HG03469 (cell line): ENCODE measurements at regions not wholly inside any gene's neighbourhood (a gene's known extent, or its start where the extent isn't known, plus 50 kb on each side); places are given as distances from the start of the nearest gene placed in this dataset.

Experiments
- ATAC-seq: cut with Tn5 transposase; IDR thresholded peaks from one replicate; pipeline ENCODE4 v1.9.1; 2021; ENCODE audit warnings: mild to moderate bottlenecking, moderate library complexity, moderate number of reproducible peaks; ENCODE audit not compliant: unreplicated experiment

DNA sequence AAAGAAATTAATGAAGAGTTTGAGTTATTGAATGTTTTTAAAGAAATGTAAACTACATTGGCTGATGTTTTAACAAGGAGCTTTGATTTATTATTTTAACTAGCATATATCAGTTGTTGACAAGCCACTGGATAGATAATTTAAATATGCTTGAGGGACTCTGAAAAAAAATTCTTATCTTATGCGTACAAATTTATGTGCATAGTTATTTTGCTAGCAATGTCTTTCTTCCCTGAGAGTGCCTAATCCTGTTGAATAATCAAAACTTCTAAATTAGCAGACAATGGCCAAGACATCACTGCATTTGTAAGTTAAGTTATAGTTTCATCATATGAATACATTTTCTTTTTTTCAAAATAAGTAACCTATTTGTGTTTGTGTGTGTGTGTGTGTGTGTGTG, 342.3 kb downstream of the MED10 start:
- no peak for ATAC-seq

DNA sequence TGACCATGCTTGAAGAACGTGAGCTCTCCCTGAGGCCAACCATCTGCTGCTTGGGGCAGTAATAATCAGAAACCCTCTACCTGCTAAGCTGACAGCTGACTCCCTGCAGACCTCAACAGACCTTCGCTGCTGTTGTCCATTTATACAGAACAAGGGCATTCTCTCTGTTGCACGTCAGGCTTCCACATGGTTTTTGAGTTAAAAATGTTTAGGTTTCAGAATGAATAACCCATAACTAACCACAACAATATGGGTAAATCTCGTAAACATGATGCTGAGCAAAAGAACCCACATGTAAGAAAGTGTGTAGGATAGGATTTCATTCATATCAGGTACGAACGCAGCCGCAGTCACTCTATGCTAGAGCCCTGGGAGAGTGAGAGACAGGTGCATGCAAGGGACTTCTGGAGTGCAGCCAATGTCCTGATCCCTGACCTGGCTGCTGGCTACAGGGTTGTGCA, 348.5 kb downstream of the MED10 start:
- no peak for ATAC-seq

DNA sequence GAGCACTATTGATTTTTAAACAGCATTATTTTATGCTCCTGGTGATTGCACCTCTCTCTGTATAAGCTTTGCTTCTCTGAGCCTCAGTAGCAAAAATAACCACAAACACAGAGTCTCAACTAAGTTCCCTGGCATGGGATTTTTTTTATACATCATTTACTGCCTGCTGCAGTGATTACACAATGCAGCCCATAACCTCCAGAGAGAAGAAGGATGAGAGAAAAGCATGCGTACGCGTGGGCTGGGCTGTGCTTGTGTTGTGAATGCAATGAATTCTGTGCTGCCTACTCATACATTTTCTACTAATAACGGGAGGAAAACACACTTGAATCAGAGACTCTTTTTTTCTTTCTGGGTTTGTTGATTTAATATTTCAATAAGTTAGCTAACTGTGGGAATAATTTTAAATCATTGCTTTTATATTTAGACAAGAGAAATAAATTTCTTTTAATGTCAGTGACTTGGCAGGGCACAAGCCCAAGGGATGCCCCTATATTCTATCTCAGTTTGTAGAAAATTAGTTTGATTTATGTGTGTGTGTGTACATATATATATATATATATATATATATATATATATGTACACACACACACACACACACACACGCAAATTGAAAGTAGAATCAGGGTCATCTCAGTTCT, 351.5 kb downstream of the MED10 start:
- ATAC-seq = no peak

DNA sequence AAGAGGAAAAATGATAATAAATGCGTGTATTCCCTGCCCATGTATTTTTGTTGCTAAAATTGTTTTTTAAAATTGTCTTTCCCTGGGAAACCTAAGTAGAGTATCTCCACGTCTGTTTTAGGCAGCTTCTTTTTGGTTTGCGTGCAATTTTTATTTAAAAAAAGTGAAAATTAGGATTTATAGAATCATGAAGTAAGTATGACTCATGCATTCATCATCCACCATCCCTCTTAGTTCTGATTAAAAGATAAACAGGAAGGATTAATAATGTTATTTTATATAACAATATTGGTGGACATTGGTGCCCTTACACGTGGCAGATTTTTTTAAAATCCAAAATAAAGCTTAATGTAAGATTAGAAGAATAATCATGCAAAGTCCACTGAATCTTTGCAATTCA, 358.7 kb downstream of the MED10 start:
- no peak for ATAC-seq

DNA sequence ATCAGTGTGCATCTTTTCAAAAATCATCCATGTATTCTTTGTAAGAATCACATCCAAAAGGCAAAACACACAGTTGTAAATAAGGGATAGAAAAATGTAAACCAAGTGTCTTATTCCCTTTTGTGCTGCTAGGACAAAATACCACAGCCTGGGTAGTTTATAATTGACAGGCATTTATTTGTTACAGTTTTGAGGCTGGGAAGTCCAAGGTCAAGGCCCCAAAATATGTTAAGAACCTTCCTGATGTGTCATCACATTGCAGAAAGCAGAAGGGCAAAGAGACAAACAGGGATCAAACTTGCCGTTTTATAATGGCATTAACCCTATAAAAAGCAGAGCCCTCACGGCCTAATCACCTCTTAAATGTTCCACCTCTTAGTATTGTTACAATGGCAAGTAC, 364.8 kb downstream of the MED10 start:
- ATAC-seq = no peak

DNA sequence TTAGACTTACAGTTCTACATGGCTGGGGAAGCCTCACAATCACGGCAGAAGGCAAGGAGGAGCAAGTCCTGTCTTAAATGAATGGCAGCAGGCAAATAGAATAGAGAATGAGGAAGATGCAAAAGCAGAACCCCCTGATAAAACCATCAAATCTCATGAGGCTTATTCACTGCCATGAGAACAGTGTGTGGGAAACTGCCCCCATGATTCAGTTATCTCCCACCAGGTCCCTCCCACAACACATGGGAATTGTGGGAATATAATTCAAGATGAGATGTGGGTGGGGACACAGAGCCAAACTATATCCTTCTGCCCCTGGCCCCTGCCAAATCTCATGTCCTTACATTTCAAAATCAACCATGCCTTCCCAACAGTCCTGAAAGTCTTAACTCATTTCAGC, 367.1 kb downstream of the MED10 start:
- no peak for ATAC-seq

DNA sequence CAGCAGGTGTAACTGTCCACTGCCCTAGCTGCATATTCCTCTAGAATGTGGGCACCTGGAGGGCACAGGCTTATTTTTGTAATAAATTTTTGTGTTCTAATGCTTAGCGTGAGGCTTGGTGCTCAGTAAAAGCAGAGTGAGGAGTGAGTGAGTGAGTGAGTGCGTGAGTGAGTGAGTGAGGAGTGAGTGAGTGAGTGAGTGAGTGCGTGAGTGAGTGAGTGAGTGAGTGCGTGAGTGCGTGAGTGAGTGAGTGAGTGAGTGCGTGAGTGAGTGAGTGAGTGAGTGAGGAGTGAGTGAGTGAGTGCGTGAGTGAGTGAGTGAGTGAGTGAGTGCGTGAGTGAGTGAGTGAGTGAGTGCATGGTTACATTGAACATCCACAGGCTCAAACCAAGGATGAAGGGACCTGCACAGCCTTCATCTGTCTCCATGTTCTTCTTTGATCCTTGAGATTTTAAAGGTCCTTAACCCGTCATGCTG, 371.5 kb downstream of the MED10 start:
- no peak for ATAC-seq

DNA sequence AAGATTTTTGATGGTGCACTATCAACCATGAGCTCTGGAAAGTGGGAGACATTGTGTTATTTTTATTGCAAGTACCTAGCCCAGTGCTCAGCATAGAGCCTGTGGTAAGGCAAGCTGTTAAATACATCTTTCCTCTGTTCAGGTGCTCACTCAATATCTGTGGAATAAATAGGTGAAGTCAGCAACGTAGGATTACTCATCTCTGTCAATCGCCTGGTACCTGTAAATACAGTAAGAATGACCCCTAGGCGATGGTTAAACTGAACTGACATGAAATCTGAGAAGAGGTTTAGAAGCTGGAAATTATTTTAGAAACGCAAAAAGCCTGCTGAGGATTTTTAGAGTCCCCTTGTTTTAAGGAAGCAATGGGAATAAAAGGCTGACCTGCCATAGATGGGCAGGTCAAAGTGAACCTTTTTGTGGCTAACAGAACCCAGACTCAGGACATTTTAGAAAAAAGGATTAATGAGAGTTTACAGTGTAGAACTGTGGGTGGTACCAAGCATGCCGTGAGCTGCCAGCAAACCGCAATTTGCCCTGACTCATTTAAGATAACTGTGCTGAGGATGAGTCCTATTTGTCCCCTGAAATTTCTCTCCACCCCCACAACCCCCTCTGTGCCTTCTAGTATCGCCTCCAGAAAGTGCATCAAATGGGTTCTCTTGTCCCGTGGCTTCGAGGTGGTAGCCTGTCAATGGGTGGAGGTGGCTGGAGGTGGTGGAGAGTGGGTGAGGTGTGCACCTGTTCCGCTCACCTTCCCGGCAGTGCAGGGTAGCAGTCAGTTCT, 375.1 kb downstream of the MED10 start:
- no peak for ATAC-seq

DNA sequence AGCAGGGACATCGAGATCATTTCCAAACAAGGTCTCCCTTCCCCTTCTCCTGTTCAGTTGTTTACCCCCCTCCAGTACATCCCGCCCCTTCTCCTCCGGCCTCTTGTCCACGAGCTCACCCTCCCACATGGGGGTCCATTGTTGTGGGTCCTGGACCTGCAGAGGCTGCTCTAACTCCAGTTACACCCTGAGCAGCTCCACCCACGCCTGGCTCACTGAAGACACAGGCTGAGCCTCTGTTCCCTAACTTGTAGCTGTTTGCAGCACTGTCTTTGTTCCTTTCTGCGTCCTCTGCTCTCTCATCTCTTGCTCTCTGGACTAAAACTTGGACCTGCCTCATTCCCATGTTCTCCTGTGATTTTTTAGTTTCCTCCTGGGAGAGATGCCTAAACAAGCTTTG, 377.5 kb downstream of the MED10 start:
- no peak for ATAC-seq

DNA sequence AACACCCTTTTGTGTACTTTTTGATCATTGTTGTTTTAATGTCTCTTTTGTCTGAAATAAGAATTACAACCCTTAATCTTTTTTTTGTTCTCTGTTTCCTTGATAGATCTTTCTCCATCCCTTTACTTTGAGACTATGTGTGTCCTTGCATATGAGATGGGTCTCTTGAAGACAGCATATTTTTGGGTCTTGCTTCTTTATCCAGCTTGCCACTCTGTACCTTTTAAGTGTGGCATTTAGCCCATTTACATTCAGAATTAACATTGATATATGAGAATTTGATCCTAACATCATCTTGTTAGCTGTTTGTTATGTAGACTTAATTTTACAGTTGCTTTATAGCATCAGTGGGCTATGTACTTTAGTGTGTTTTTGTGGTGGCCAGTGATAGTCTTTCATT, 382.5 kb downstream of the MED10 start:
- ATAC-seq = no peak

DNA sequence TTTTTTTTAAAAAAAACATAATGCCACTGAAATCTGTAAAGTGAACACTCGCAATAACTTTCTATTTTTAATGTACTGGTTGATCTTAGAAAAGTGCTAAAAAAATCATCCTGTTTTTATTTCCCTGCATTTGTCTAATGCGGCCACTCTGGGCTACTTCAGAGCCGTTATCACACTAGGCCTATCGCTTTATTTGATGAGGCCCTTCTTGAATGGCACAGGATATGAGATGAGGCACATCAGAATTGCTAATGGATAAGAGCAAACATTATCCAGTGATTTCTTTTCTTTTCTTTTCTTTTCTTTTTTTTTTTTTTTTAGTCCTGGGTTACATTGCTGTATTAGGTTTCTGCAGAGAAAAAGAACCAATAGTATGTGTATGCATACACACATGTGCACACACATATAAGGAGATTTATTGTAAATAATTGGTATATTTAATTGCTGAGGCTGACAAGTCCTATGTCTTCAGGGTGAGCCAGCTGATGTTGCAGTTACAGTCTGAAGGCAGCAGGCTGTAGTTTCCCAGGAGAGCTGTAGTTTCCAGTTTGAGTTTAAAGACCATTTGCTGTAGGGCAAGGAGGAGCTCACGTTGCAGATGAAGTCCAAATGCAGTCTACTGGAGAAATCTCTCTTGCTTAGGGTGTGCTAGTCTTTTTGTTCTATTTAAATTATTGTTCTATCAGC, 391.7 kb downstream of the MED10 start:
- no peak for ATAC-seq

DNA sequence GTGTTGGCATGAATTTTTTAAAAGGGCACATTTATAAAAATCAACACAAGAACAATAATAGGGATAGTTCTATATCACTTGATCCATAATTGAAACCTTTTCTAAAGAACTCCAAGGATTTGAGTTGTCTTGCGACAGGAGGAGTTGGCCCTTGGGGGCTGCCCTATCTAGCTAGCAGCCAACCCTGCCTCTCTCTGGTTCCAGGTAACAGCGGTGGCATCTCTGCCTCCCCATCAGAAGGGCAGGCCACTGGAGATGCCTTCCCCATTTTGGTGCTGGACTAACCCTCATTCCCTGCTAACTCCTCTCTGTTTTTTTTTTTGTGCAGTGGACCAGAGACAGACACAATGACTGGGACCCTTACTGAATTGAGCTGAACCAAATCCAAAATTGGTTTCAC, 393.0 kb downstream of the MED10 start:
- ATAC-seq = no peak

DNA sequence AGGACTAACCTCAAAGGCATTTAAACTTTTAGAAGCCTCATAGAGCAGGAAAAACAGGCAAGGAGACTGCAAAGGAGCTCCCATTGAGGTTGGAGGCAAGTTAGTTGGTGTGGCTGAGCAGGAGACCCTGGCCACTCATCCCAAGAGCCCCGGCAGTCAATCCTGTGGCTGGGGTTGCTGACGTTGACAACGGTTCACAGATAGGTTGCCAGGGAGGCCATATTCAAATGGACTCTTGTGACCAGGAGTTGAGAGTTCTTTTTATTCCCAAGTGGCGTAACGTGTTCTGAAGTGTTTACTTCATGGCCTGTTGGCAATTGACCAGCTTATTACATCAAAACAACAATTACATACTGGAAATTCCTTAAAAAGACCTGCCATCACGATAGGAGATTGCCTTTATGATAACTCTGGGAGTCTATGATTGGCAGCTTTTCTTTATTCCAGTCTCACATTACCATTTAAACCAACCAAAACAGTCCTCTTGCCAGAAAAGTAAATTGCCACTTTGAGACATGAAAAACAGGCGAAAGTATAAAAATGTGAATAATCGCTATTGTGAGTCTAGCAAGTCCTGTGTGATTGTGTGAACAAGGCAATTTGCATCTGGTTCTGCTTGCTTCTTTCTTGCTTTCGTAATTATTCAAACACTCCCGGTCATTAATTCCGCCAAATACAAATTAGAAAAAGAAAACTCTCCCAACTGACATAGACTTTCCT, 394.9 kb downstream of the MED10 start:
- no peak for ATAC-seq

DNA sequence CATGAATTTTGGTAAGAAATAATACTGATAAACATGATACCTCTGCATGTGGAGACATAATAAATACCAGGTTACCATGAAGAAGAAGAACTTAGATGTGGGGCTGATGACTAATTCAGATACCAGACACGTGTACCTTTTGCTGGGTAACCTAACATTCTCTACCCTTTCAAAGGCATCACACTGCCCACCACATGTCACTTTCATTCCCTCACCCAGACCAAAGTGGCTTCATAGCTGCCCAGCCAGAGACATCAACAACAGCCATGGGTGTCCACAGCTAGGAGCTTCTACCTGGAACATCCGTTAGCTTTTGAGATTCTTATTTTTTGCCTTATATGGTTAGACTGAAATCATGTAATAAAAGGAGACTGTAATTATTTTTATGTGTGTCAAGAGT, 396.8 kb downstream of the MED10 start:
- no peak for ATAC-seq

DNA sequence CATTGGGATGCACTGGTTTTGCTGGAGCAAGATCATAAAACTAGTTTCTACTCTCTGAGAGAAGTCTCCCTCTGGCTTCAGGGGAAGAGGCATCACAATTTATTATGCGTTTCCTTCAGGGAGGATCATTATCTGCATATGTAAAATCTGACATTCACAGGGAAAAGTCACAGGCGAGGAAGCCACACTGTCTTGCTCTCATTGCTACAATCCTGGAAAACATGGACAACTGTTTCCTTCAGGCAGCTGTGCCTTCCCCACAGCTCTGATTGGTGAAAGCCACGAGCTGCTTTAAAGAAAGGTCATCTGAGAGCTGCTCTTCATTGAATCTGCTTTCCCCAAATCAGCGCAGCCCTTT, 397.8 kb downstream of the MED10 start:
- no peak for ATAC-seq

DNA sequence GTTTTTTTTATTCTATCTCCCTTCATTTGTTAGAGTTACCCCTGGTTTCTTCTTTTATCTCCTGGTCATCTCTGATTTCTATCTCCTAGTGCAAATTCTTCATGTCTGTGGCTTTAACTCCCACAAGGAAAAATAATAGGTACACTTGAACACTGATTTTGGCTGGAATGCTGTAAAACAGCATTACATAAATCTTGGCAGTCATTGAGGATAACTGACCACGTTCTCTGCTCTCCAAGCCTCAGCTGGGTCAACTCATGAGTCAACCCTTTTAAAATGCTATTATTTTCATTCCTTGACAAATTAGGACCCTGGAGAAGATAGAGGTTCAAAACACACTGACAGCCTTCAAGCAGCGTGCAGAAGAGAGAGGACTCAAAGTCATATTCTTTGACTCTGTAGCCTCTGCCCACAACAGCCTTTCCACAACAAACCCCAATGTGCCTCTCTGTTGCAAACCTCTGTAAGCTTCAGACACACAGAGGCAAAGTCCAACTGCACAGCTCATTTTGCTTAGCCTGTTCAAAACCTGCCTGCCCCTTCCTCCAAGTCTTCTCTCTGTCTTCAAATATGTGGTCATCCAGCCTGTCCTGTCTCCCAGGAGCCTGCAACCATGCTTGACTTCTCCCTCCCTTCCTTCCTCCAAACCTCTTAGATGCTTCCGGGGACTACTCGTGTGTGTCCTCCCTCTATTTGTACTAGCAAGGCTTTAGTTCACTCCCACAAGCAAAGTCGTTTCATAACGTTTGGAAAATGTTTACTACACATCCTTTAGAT, 398.4 kb downstream of the MED10 start:
- no peak for ATAC-seq

DNA sequence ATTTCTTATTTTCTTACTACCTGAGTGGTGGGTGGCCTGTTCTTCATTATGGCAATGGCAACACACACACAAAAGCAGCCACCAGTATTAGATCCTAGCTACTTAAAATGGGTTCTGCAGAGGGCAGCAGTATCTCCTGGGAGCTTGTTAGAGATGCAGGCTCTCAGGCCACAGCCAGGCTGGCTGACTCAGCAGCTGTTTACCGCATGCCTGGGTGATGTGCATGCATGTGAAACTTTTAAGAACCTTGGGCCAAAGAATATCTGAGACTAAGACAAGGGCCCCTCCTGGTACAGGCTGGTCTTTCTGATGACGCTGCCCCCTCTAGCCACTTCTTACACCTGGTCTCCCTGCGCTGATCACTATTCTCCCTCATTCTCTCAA, 399.0 kb downstream of the MED10 start:
- no peak for ATAC-seq

DNA sequence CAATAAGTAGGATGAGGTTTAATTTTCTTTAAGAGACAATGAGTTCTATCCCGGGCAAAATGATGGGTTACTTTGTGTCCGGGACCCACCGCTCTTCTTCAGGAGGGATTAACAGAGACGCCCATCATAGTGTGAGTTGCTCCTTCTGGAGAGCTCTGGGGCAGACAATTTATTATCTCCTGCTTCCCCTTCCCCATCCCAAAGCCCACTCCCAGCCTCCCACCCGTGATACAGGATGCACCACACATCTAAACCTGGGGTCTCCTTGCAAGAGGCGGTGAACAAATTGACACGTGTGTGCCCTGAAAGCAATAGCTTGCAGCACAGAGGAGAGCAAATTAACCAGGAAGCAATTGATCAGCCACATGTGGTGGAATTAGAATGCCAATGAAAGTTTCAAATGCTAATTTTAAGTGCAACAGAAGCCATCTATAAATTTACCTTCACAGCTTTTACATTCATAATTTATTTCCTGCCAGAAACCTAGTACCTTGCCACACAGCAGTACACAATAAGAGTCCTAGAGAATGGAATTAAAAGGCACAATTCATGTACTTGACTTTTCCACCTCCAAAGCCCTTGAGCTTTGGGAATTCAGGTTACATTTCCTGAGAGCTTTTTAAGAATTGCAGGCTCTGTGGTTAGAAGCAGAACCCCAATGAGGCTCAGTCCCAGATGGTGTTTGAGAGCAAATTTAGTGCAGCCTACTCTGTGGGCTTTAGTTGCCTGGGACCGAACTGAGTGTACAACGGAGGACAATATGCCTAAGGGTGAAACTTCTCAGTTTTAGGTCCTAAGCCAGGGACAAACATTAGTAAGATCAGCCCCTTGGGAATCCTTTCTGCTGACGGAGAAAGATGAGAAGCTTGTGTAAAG, 399.6 kb downstream of the MED10 start:
- ATAC-seq = no peak

DNA sequence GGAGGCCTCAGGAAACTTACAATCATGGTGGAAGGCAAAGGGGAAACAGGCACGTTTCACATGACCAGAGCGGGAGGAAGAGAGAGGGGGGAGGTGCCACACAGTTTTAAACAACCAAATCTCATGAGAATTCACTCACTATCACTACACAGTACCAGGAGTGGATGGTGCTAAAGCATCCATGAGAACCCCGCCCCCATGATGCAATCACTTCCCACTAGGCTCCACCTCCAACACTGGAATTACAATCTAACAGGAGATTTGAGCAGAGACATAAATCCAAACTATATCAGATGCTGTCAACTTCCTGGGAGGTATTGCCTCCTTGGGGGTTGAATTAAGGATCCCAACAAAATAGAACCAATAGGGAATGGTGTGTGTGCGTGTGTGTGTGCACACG, 407.1 kb downstream of the MED10 start:
- ATAC-seq = no peak
